ENCODE measurements at regions not wholly inside any gene's neighbourhood (a gene's known extent, or its start where the extent isn't known, plus 50 kb on each side); places are given as distances from the start of the nearest gene placed in this dataset.

GRCh38 chr18:28439870-28440269 lies 262.9 kb upstream of the CDH2 start:
- no peak overlapping the region for H3K27ac ChIP-seq (ENCODE audit: low read depth in 2 of 2, low read length in 2 of 2)
- H3K9ac ChIP-seq (ENCODE audit: low read length in 3 of 3) = no peak overlapping the region
- TF ChIP-seq CTCF (IDR thresholded peaks at IDR 0.05; ENCODE audit: borderline replicate concordance, extremely low read depth, insufficient read depth) = no peak
- no peaks in the 10 kb centered on the region for H3K36me3 ChIP-seq (ENCODE audit: control insufficient read depth in 2 of 3, insufficient read depth in 3 of 3, low read length in 3 of 3)
- intact Hi-C loops (cut with DNase I) = no loop called here
- H3K4me1 ChIP-seq (ENCODE audit: control insufficient read depth in 2 of 3, insufficient read depth in 2 of 3, low read depth in 1 of 3, low read length in 3 of 3) = no peaks in the 10 kb centered on the region
- H3K4me3 ChIP-seq (ENCODE audit: low read length in 3 of 3) = no peak overlapping the region
- no peaks in the 10 kb centered on the region for H3K27me3 ChIP-seq (ENCODE audit: control insufficient read depth, insufficient read depth, low read length)
- DNase-seq (no peak), FAIRE-seq (no peak)
- H3K9me3 ChIP-seq (ENCODE audit: control insufficient read depth in 2 of 3, insufficient read depth in 1 of 3, low read length in 3 of 3) = no peaks in the 10 kb centered on the region

- Histone ChIP-seq H3K9ac (ENCODE audit: low read length in 3 of 3) (no peak overlapping the region), H3K27me3 (ENCODE audit: control insufficient read depth, insufficient read depth, low read length) (no peaks in the 10 kb centered on the region), H3K36me3 (ENCODE audit: control insufficient read depth in 2 of 3, insufficient read depth in 3 of 3, low read length in 3 of 3) (no peaks in the 10 kb centered on the region), H3K9me3 (ENCODE audit: control insufficient read depth in 2 of 3, insufficient read depth in 1 of 3, low read length in 3 of 3) (no peaks in the 10 kb centered on the region), H3K4me3 (ENCODE audit: low read length in 3 of 3) (no peak overlapping the region), H3K27ac (ENCODE audit: low read depth in 2 of 2, low read length in 2 of 2) (no peak overlapping the region), H3K4me1 (ENCODE audit: control insufficient read depth in 2 of 3, insufficient read depth in 2 of 3, low read depth in 1 of 3, low read length in 3 of 3) (no peaks in the 10 kb centered on the region)
- TF ChIP-seq CTCF (IDR thresholded peaks at IDR 0.05; ENCODE audit: borderline replicate concordance, extremely low read depth, insufficient read depth) = no peak
- no peak for FAIRE-seq
- intact Hi-C loops (cut with DNase I) = no loop called here
- DNase-seq = no peak
Measured at GRCh38 chr18:28438381-28438780, 261.5 kb upstream of the CDH2 start.

GRCh38 chr18:28432339-28432738 lies 255.4 kb upstream of the CDH2 start:
- Histone ChIP-seq H3K9me3 (ENCODE audit: control insufficient read depth in 2 of 3, insufficient read depth in 1 of 3, low read length in 3 of 3) (peaks cover 0 to 3% (median 0%) of the 10 kb centered on the region in 3 donors), H3K36me3 (ENCODE audit: control insufficient read depth in 2 of 3, insufficient read depth in 3 of 3, low read length in 3 of 3) (no peaks in the 10 kb centered on the region), H3K4me3 (ENCODE audit: low read length in 3 of 3) (no peak overlapping the region), H3K9ac (ENCODE audit: low read length in 3 of 3) (no peak overlapping the region), H3K27me3 (ENCODE audit: control insufficient read depth, insufficient read depth, low read length) (no peaks in the 10 kb centered on the region), H3K4me1 (ENCODE audit: control insufficient read depth in 2 of 3, insufficient read depth in 2 of 3, low read depth in 1 of 3, low read length in 3 of 3) (no peaks in the 10 kb centered on the region), H3K27ac (ENCODE audit: low read depth in 2 of 2, low read length in 2 of 2) (no peak overlapping the region)
- no peak for DNase-seq
- intact Hi-C loops (cut with DNase I) = no loop called here
- TF ChIP-seq CTCF (IDR thresholded peaks at IDR 0.05; ENCODE audit: borderline replicate concordance, extremely low read depth, insufficient read depth) = no peak
- FAIRE-seq = no peak

GRCh38 chr18:28425886-28426285 lies 249.0 kb upstream of the CDH2 start:
- H3K4me3 ChIP-seq (ENCODE audit: low read length in 3 of 3) = no peak overlapping the region
- intact Hi-C loops (cut with DNase I) = no loop called here
- TF ChIP-seq CTCF (IDR thresholded peaks at IDR 0.05; ENCODE audit: borderline replicate concordance, extremely low read depth, insufficient read depth) = no peak
- H3K9me3 ChIP-seq (ENCODE audit: control insufficient read depth in 2 of 3, insufficient read depth in 1 of 3, low read length in 3 of 3) = peaks cover 0 to 3% (median 2%) of the 10 kb centered on the region in 3 donors
- no peak overlapping the region for H3K9ac ChIP-seq (ENCODE audit: low read length in 3 of 3)
- H3K4me1 ChIP-seq (ENCODE audit: control insufficient read depth in 2 of 3, insufficient read depth in 2 of 3, low read depth in 1 of 3, low read length in 3 of 3) = no peaks in the 10 kb centered on the region
- FAIRE-seq = no peak
- no peak overlapping the region for H3K27ac ChIP-seq (ENCODE audit: low read depth in 2 of 2, low read length in 2 of 2)
- no peak for DNase-seq
- H3K36me3 ChIP-seq (ENCODE audit: control insufficient read depth in 2 of 3, insufficient read depth in 3 of 3, low read length in 3 of 3) = no peaks in the 10 kb centered on the region
- no peaks in the 10 kb centered on the region for H3K27me3 ChIP-seq (ENCODE audit: control insufficient read depth, insufficient read depth, low read length)
